Psoas muscle (tissue), 7 donors: ENCODE measurements at regions not wholly inside any gene's neighbourhood (a gene's known extent, or its start where the extent isn't known, plus 50 kb on each side); places are given as distances from the start of the nearest gene placed in this dataset.

Experiments
- ATAC-seq, 4 donors: fragments of 200-7000 bp; cut with Tn5 transposase; one replicate each; pipeline ENCODE4 v1.9.1; 2020; ENCODE audit warnings: moderate library complexity in 3 of 4, mild to moderate bottlenecking in 2 of 4
- DNase-seq, 2 donors: peaks; one replicate each; pipeline ENCODE4 v3.0.0-alpha.2; 2020
- H3K27ac ChIP-seq: fragments of 200-600 bp; one replicate; pipeline ENCODE4 v1.8.0; 2022
- H3K27me3 ChIP-seq, 3 donors: fragments of 200-600 bp in 1 of 3; one replicate each; pipeline versions ENCODE4 v1.6.1 to v1.8.0; 2013 to 2022; ENCODE audit warnings: low read length in 2 of 3, mild to moderate bottlenecking in 2 of 3, moderate library complexity in 1 of 3; ENCODE audit not compliant: insufficient read depth in 3 of 3
- H3K36me3 ChIP-seq, 2 donors: fragments of 200-600 bp in 1 of 2; one replicate each; pipeline versions ENCODE4 v1.6.1 to v1.8.0; 2013 to 2022; ENCODE audit warnings: low read depth in 1 of 2, mild to moderate bottlenecking in 1 of 2, moderate library complexity in 1 of 2; ENCODE audit not compliant: insufficient read depth in 1 of 2
- H3K4me1 ChIP-seq: fragments of 200-600 bp; one replicate; pipeline ENCODE4 v1.8.0; 2022
- H3K4me3 ChIP-seq: fragments of 200-600 bp; one replicate; pipeline ENCODE4 v1.8.0; 2022; ENCODE audit warnings: mild to moderate bottlenecking
- H3K9me3 ChIP-seq: fragments of 200-600 bp; one replicate; pipeline ENCODE4 v1.8.0; 2022
- CTCF ChIP-seq: fragments of 200-600 bp; IDR thresholded peaks from one replicate; pipeline ENCODE4 v1.8.0; 2022; ENCODE audit warnings: antibody characterized with exemption
- WGBS, 3 donors: extraction: QIAGEN DNeasy Blood & Tissue Kit; methylation state at CpG; one replicate each; pipeline versions ENCODE4 v1.1.6 to v1.1.7; 2013; 5-methylcytosine and 5-hydroxymethylcytosine counted together
- intact Hi-C, 2 donors: fragments of 100-400 bp; cut with DNase I; formaldehyde crosslinking; loops; one replicate each; pipeline versions ENCODE4 v1.11.0 to v1.14.2; 2022
- donor health status: healthy with polysubstance abuse.
- donor health status: DM: no; HTN: no; CAD: no; lungs with moderate emphysema.
- donor health status: Bipolar disorder and iron deficiency.
- donor health status: healthy.
- donor health status: DM: yes; HTN: yes; CAD: no.
- donor health status: DM: no; HTN: no; CAD: no.
- donor health status: DM: yes; HTN: yes; CAD: no.

- intact Hi-C loops: no loop called here
- DNase-seq: no peak
- Histone ChIP-seq H3K36me3 (no peaks in the 10 kb centered on the region), H3K27ac (no peak overlapping the region), H3K4me3 (no peak overlapping the region), H3K9me3 (no peaks in the 10 kb centered on the region), H3K27me3 (no peaks in the 10 kb centered on the region), H3K4me1 (no peaks in the 10 kb centered on the region)
- TF ChIP-seq CTCF: no peak
- 76 to 80% (median 77%) methylated on average over 8 of the region's 8 CpGs for WGBS, 3 donors
- no peak for ATAC-seq
Measured at GRCh38 chr6:139611327-139612134, 237.1 kb upstream of the CITED2 start.

DNA sequence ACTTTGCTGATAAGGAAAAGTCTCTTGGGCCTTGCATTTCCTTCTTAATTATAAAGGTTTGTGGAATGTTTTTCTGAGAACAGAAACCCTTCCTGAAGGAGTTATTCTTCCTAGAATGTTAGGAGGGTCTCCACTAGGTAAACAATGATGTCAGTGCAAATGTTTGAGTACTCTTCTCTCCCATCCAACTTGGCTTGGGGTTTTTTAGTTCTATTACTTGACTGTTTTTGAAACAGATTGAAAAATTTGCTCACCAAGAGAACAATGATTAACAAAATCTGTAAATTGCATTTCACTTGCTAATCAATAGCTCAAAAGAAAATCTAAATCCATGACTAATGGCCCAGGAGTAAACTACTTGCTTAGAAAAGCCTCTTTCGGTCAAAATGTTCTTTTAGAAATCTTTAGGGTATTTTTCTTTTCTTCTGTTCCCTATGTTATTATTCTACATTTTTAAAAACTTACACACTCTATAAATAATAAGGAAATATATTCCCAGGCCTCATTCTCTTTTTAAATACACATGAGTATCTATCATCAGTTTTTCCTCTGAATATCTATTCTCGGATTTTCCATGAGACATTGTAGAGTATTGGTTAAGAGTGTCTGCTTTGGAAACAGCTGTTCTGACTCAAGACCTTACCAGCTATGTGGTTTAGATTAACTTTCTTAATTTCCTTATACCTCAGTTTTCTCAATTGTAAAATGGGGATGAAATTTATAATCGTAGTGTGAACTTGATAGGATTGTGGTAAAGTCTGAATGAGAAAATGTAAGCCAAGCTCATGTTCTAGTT, 234.2 kb upstream of the CITED2 start:
- Histone ChIP-seq H3K27me3 (no peaks in the 10 kb centered on the region), H3K4me1 (no peaks in the 10 kb centered on the region), H3K27ac (no peak overlapping the region), H3K9me3 (no peaks in the 10 kb centered on the region), H3K4me3 (no peak overlapping the region), H3K36me3 (no peaks in the 10 kb centered on the region)
- DNase-seq (no peak), ATAC-seq (no peak)
- intact Hi-C loops: loop anchor here in 1 of 2 donors (10.0 kb wide), 1 partner anchor 56 kb away; no protein-coding TSS in a partner anchor
- 89 to 92% (median 90%) methylated on average over 3 of the region's 3 CpGs for WGBS, 3 donors
- TF ChIP-seq CTCF: no peak

DNA sequence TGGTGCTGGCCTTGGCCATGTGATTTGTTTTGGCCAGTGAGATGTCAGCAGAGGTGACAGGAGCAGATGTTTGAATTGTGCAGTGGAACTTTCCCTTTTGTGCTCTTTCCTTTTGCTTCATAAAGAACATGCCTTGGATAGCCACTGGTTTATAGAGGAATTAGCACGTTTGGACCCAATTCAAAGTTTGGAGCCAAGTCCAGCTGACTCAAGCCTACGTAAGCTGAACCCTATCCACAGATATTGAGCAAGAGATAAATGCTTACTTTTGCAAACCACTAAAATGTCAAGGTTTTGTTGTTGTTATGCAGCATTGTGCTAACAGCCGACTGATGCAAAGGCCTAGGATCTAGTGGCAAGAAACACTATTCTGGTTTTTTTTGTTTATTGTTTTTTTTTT, 230.9 kb upstream of the CITED2 start:
- no peak overlapping the region for H3K4me3 ChIP-seq
- TF ChIP-seq CTCF: no peak
- DNase-seq: no peak

GRCh38 chr6:139603581-139603980, 229.1 kb upstream of the CITED2 start:
- 73 to 76% (median 74%) methylated on average over 2 of the region's 2 CpGs for WGBS, 3 donors
- intact Hi-C loops: loop anchor here in 1 of 2 donors (10.0 kb wide), 1 partner anchor 61 kb away; no protein-coding TSS in a partner anchor

More for the DNA sequence above, 230.9 kb upstream of the CITED2 start:
- Histone ChIP-seq H3K36me3 (no peaks in the 10 kb centered on the region), H3K4me1 (no peaks in the 10 kb centered on the region), H3K27ac (no peak overlapping the region), H3K27me3 (no peaks in the 10 kb centered on the region), H3K9me3 (no peaks in the 10 kb centered on the region)
- intact Hi-C loops: loop anchor here in 1 of 2 donors (10.0 kb wide), 1 partner anchor 59 kb away; no protein-coding TSS in a partner anchor
- ATAC-seq: no peak
- WGBS, 3 donors: 58 to 80% (median 60%) methylated on average over 3 of the region's 3 CpGs

More at GRCh38 chr6:139603581-139603980, 229.1 kb upstream of the CITED2 start:
- H3K36me3 ChIP-seq: no peaks in the 10 kb centered on the region
- no peaks in the 10 kb centered on the region for H3K27me3 ChIP-seq
- H3K9me3 ChIP-seq: no peaks in the 10 kb centered on the region
- peaks cover 2% of the 10 kb centered on the region for H3K4me1 ChIP-seq
- H3K27ac ChIP-seq: no peak overlapping the region
- ATAC-seq (no peak), DNase-seq (no peak)
- H3K4me3 ChIP-seq: no peak overlapping the region
- no peak for TF ChIP-seq CTCF
